ENCODE measurements at regions not wholly inside any gene's neighbourhood (a gene's known extent, or its start where the extent isn't known, plus 50 kb on each side); places are given as distances from the start of the nearest gene placed in this dataset.

GRCh38 chr4:10196191-10196590, 79.6 kb upstream of the WDR1 start:
- Histone ChIP-seq H3K27ac (no peak overlapping the region), H3K36me3 (no peaks in the 10 kb centered on the region), H3K4me3 (no peak overlapping the region), H3K9me3 (no peaks in the 10 kb centered on the region), H3K27me3 (no peaks in the 10 kb centered on the region), H3K4me1 (no peaks in the 10 kb centered on the region)
- intact Hi-C loops (cut with DNase I): no loop called here
- DNase-seq (ENCODE audit: extremely low spot score in 2 of 2): no peak
- no peak for TF ChIP-seq POLR2A (IDR thresholded peaks at IDR 0.05)
- no peak for TF ChIP-seq POLR2AphosphoS5 (IDR thresholded peaks at IDR 0.05; ENCODE audit: insufficient read depth in 1 of 2, low read depth in 1 of 2)
- no peak for TF ChIP-seq CTCF (IDR thresholded peaks at IDR 0.05)

- Histone ChIP-seq H3K9me3 (no peaks in the 10 kb centered on the region), H3K27me3 (no peaks in the 10 kb centered on the region), H3K4me1 (no peaks in the 10 kb centered on the region), H3K27ac (no peak overlapping the region), H3K4me3 (no peak overlapping the region), H3K36me3 (no peaks in the 10 kb centered on the region)
- DNase-seq (ENCODE audit: extremely low spot score in 2 of 2): no peak
- no peak for TF ChIP-seq POLR2A (IDR thresholded peaks at IDR 0.05)
- no peak for TF ChIP-seq POLR2AphosphoS5 (IDR thresholded peaks at IDR 0.05; ENCODE audit: insufficient read depth in 1 of 2, low read depth in 1 of 2)
- no peak for TF ChIP-seq CTCF (IDR thresholded peaks at IDR 0.05)
- intact Hi-C loops (cut with DNase I): no loop called here
Measured at GRCh38 chr4:10192331-10192730, 75.7 kb upstream of the WDR1 start.

DNA sequence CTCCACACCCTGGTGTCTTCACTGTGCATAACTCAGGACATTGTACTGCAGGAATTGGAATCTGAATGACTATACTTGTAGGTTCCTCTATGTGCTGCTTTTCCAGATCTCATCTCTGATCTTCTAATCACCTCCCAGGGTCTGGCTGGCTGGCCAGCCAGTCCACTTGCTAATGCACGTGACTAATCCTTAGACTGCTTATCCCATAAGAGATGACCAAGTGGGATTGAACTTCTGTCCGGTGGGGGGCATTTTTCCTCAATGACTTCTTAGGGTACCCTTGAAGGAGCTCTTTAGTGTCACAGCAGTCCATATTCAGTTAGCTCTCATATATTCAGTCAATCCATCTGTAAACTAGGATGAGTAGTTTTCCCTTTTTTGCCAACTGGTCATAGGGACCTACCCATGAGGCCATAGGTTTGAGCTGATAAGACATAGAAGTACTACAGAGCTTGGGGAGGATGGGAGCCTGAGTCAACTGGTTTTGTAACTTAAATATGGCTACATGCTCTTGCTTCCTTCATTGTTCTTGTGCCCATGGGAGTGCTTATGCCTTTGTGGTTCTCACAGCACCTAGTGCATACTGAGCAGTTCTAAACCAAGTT, 71.9 kb upstream of the WDR1 start:
- intact Hi-C loops (cut with DNase I): no loop called here

DNA sequence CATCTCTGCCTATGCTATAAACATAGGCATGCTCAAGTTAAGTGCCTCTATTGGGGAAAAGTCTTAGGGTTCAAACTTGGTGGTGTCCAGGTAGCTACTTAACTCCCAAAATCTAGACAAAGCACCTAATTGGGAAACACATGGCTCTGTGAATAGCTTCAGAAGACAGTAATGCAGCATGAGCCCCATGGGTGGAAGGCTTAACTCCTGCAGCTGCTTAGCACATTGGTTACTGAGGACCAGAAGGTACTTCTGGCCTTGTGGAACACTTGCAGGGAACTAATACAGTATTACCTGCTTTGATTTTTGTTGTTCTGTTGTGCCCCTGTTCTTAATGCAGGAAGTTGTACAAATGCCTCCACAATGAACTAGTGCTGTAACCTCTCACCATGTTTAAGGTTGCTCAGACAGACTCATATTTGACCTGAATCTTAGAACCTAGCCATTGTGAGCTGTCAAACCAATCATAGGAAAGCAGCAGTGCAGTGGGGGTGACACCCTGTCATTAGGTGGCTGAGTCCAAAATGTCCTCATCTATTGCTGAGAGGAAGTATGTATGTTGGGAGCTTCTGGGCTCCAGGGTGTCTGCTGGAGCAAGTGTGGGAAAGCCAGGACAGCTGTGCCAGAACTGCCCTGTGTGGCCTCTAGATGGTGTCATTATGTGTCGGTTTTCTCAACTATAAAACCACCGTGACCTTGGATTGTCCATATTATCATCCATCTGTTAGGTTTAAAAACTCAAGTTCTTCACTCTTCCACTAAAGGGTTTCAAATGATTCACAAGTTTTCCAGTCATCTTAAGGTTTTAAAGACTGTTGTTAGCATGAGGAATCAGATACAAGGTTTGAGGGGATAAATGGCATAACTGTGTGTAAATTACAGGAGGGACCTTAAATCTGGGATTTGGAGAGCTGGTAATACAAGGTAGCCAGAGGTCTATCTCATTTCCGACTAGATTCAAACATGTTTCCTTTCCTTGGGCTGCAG, 69.9 kb upstream of the WDR1 start:
- Histone ChIP-seq H3K36me3 (no peaks in the 10 kb centered on the region), H3K4me3 (no peak overlapping the region), H3K27me3 (no peaks in the 10 kb centered on the region), H3K27ac (no peak overlapping the region), H3K4me1 (no peaks in the 10 kb centered on the region), H3K9me3 (no peaks in the 10 kb centered on the region)
- DNase-seq (ENCODE audit: extremely low spot score in 2 of 2): no peak
- TF ChIP-seq CTCF (IDR thresholded peaks at IDR 0.05) (no peak), POLR2AphosphoS5 (IDR thresholded peaks at IDR 0.05; ENCODE audit: insufficient read depth in 1 of 2, low read depth in 1 of 2) (no peak)
- intact Hi-C loops (cut with DNase I): no loop called here

More for the DNA sequence above, 71.9 kb upstream of the WDR1 start:
- no peaks in the 10 kb centered on the region for H3K27me3 ChIP-seq
- DNase-seq (ENCODE audit: extremely low spot score in 2 of 2): no peak
- H3K27ac ChIP-seq: no peak overlapping the region
- H3K4me1 ChIP-seq: no peaks in the 10 kb centered on the region
- no peaks in the 10 kb centered on the region for H3K36me3 ChIP-seq
- TF ChIP-seq POLR2AphosphoS5 (IDR thresholded peaks at IDR 0.05; ENCODE audit: insufficient read depth in 1 of 2, low read depth in 1 of 2) (no peak), CTCF (IDR thresholded peaks at IDR 0.05) (no peak), POLR2A (IDR thresholded peaks at IDR 0.05) (no peak)
- no peak overlapping the region for H3K4me3 ChIP-seq
- no peaks in the 10 kb centered on the region for H3K9me3 ChIP-seq

Measured in vagina (tissue), 2 donors.